Peyer's patch (tissue), 4 donors: ENCODE measurements at regions not wholly inside any gene's neighbourhood (a gene's known extent, or its start where the extent isn't known, plus 50 kb on each side); places are given as distances from the start of the nearest gene placed in this dataset.

Source experiments
- DNase-seq, 3 donors: peaks; one replicate each; pipeline ENCODE4 v3.0.0-alpha.2; 2017 to 2019
- H3K27ac ChIP-seq, 4 donors: fragments of 200-600 bp; sonication (generic); one replicate each; pipeline ENCODE4 v1.5.1; 2016 to 2019
- H3K27me3 ChIP-seq, 2 donors: fragments of 200-600 bp; sonication (generic); one replicate each; pipeline ENCODE4 v1.5.1; 2019
- H3K36me3 ChIP-seq, 3 donors: fragments of 200-600 bp; sonication (generic); one replicate each; pipeline ENCODE4 v1.5.1; 2016 to 2019
- H3K4me1 ChIP-seq, 4 donors: fragments of 200-600 bp; sonication (generic); one replicate each; pipeline ENCODE4 v1.5.1; 2016 to 2019
- H3K4me3 ChIP-seq, 4 donors: fragments of 200-600 bp; sonication (generic); 1 replicate in 3 of 4; 2 replicates in 1 of 4; pipeline ENCODE4 v1.5.1; 2016 to 2019; ENCODE audit warnings: mild to moderate bottlenecking in 1 of 4
- H3K9me3 ChIP-seq, 4 donors: fragments of 200-600 bp; sonication (generic); one replicate each; pipeline ENCODE4 v1.5.1; 2016 to 2019; ENCODE audit warnings: mild to moderate bottlenecking in 1 of 4
- POLR2A ChIP-seq, 2 donors: fragments of 450-650 bp; IDR thresholded peaks; one replicate each; pipeline ENCODE4 v1.5.1; 2017; ENCODE audit warnings: antibody characterized with exemption in 2 of 2, mild to moderate bottlenecking in 2 of 2, moderate library complexity in 2 of 2
- TF ChIP-seq, protein P1 (sequence below), 6 experiments: fragments of 450-650 bp in 4 of 6; fragments of 200-600 bp in 2 of 6; sonication (generic) in 1 of 6; IDR thresholded peaks; one replicate each; pipeline ENCODE4 v1.5.1; 2017 to 2019; ENCODE audit warnings: antibody characterized with exemption in 6 of 6, mild to moderate bottlenecking in 3 of 6, moderate library complexity in 1 of 6

DNA sequence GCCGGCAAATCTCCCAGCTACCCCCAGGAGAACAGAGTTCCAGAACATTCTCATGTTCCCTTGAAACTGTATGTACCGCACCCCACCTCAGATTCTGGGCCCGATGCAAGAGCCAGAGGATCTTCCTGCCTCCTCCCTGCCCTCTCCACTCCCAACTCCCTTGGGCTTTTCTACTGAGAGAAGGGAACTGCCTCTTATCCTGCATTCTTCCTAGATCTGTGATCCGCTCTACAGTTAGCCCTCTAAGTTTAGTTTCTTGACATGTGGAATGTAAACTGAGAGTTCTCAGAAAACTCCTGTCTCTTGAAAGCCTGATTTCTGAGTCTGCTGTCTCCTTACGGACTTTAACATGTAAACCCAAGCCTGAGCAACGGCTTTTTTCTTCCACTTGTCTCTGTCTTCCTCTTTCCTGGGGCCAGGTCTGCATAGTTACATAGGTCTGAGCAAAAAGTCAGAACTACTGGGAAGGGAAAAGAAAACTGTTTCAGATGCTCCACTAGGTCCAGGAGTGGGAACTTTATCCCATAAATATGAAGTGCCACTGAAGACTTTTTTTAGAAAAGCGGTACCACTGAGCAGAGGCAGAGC lies 86.5 kb upstream of the TNFAIP3 start:
- no peaks in the 10 kb centered on the region for H3K9me3 ChIP-seq
- H3K27ac ChIP-seq, result peak overlapping the region in 3 of 4 donors; percentile 43 to 67 (median 66)
- H3K4me1 ChIP-seq, result peaks cover 0 to 5% (median 0%) of the 10 kb centered on the region in 4 donors
- no peaks in the 10 kb centered on the region for H3K36me3 ChIP-seq
- no peak for DNase-seq
- H3K27me3 ChIP-seq, result no peaks in the 10 kb centered on the region
- H3K4me3 ChIP-seq, result no peak overlapping the region
- no peak for TF ChIP-seq POLR2A (IDR thresholded peaks at IDR 0.05)
- TF ChIP-seq, protein P1, sequence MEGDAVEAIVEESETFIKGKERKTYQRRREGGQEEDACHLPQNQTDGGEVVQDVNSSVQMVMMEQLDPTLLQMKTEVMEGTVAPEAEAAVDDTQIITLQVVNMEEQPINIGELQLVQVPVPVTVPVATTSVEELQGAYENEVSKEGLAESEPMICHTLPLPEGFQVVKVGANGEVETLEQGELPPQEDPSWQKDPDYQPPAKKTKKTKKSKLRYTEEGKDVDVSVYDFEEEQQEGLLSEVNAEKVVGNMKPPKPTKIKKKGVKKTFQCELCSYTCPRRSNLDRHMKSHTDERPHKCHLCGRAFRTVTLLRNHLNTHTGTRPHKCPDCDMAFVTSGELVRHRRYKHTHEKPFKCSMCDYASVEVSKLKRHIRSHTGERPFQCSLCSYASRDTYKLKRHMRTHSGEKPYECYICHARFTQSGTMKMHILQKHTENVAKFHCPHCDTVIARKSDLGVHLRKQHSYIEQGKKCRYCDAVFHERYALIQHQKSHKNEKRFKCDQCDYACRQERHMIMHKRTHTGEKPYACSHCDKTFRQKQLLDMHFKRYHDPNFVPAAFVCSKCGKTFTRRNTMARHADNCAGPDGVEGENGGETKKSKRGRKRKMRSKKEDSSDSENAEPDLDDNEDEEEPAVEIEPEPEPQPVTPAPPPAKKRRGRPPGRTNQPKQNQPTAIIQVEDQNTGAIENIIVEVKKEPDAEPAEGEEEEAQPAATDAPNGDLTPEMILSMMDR (IDR thresholded peaks at IDR 0.05), result no peak

DNA sequence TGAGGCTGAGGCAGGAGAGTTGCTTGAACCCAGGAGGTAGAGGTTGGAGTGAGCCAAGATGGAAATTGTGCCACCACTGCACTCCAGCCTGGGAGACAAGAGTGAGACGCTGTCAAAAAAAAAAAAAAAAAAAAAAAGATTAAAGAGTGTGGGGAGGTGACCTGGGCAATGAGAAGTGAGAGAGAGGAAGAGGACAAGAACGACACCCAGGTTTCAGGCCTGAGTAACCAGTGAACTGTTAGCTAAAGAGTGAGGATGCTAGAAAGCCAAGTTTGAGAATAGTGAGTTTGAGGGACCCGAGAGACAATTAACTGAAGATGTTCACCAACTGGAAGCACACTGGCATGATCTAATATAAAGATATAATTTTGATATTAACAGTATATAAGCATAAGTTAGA lies 85.4 kb upstream of the TNFAIP3 start:
- no peaks in the 10 kb centered on the region for H3K9me3 ChIP-seq
- no peak overlapping the region for H3K4me3 ChIP-seq
- no peak for TF ChIP-seq POLR2A (IDR thresholded peaks at IDR 0.05)
- TF ChIP-seq, protein P1 (IDR thresholded peaks at IDR 0.05), result no peak
- H3K27ac ChIP-seq, result no peak overlapping the region
- H3K36me3 ChIP-seq, result no peaks in the 10 kb centered on the region
- H3K27me3 ChIP-seq, result no peaks in the 10 kb centered on the region
- no peak for DNase-seq
- H3K4me1 ChIP-seq, result peaks cover 0 to 5% (median 0%) of the 10 kb centered on the region in 4 donors

DNA sequence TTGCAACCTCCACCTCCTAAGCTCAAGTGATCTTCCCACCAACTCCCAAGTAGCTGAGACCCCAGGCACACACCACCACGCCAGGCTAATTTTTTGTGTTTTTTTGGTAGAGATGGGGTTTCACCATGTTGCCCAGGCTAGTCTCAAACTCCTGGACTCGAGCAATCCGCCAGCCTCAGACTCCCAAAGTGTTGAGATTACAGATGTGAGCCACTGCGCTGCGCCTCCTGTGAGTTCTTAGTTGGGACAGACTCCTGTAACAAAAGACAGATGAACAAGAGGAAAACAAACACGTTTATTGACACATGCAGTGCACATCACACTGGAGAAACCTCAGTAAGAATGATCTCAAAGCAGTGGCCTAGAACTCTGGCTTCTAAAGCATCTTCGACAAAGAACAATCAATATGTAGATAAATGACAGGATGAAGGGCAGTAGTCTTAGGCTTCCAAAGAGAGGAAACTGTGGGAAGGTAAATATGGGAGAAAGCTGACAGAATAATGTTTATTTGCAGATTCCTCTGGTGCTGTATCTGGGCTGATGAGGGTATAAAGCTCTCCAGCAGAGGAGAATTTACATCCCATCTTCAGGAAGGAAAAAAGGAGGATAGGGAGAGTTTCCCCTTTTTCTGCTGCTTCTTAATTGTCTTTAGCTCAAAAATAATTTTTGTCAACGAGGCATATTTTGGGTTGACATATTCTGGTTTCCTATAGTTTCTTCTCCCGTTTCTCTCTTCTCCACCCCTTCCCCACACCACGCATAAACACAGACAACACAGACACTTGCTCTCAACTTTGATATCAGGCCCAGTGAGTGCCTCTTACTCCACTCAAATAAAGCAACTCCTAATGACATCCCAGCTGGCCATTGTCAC lies 84.7 kb upstream of the TNFAIP3 start:
- no peaks in the 10 kb centered on the region for H3K9me3 ChIP-seq
- H3K27ac ChIP-seq, result no peak overlapping the region

DNA sequence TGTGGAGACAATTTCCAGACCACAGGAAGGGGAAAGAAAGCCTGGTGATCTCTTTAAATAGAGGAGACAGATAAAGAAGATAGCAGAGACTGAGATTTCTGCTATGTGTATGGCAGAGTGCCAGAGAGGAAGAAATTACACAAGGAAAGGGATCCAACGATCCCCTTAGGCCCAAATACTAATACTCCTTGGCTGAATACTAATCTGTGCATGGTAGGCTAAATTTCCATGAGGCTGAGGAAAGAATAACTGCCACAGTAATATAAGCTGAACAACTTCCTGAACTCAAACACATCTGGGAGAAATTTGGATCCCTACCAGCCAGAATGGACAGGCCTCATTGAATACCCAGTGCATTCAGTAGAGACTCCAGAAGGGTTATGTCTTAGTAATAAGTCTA lies 83.3 kb upstream of the TNFAIP3 start:
- peaks cover 0 to 5% (median 0%) of the 10 kb centered on the region in 4 donors for H3K4me1 ChIP-seq
- TF ChIP-seq, protein P1 (IDR thresholded peaks at IDR 0.05), result no peak
- TF ChIP-seq POLR2A (IDR thresholded peaks at IDR 0.05), result no peak
- no peaks in the 10 kb centered on the region for H3K36me3 ChIP-seq
- H3K27me3 ChIP-seq, result no peaks in the 10 kb centered on the region
- H3K27ac ChIP-seq, result no peak overlapping the region
- no peaks in the 10 kb centered on the region for H3K9me3 ChIP-seq
- no peak for DNase-seq
- no peak overlapping the region for H3K4me3 ChIP-seq

More for the DNA sequence above, 84.7 kb upstream of the TNFAIP3 start:
- no peak for DNase-seq
- TF ChIP-seq, protein P1 (IDR thresholded peaks at IDR 0.05), result no peak
- no peak for TF ChIP-seq POLR2A (IDR thresholded peaks at IDR 0.05)
- no peaks in the 10 kb centered on the region for H3K36me3 ChIP-seq
- no peaks in the 10 kb centered on the region for H3K27me3 ChIP-seq
- peaks cover 0 to 5% (median 0%) of the 10 kb centered on the region in 4 donors for H3K4me1 ChIP-seq
- no peak overlapping the region for H3K4me3 ChIP-seq

DNA sequence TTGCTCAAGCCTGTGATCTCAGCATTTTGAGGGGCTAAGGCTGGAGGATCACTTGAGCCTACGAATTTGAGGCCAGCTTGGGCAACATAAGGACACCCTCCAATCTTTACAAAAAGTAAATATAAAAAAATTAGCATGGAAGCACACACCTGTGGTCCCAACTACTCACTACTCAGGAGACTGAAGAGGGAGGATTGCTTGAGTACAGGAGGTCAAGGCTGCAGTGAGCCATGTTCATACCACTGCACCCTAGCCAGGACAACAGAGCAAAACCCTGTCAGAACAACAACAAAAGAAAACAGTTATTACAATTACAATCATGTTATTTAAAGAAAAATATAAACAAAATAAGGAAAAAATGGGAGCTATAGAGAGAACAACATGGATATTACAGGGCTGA lies 82.5 kb upstream of the TNFAIP3 start:
- Histone ChIP-seq H3K27me3 (no peaks in the 10 kb centered on the region), H3K36me3 (no peaks in the 10 kb centered on the region), H3K9me3 (no peaks in the 10 kb centered on the region), H3K4me3 (no peak overlapping the region), H3K4me1 (peaks cover 0 to 5% (median 0%) of the 10 kb centered on the region in 4 donors), H3K27ac (no peak overlapping the region)
- TF ChIP-seq, protein P1 (IDR thresholded peaks at IDR 0.05), result no peak
- no peak for TF ChIP-seq POLR2A (IDR thresholded peaks at IDR 0.05)
- DNase-seq, result no peak
